Iris pigment epithelial cell (primary cell): ENCODE measurements at regions not wholly inside any gene's neighbourhood (a gene's known extent, or its start where the extent isn't known, plus 50 kb on each side); places are given as distances from the start of the nearest gene placed in this dataset.
"Not testable (repeated sequence)": the region's sequence is repeated elsewhere in the genome, so short reads cannot be mapped to it uniquely, and the experiment has no call there.

Source experiments
- DNase-seq: peaks from one replicate; pipeline ENCODE4 v3.0.0-alpha.2; 2011; ENCODE audit warnings: low read depth

- not testable (repeated sequence) for DNase-seq
These were observed 914.4 kb upstream of the ADAMTS5 start for GRCh38 chr21:27881331-27881730.

GRCh38 chr21:27872411-27872810, 905.5 kb upstream of the ADAMTS5 start:
- DNase-seq, result peak; percentile 30

GRCh38 chr21:27870755-27871154, 903.9 kb upstream of the ADAMTS5 start:
- DNase-seq, result not testable (repeated sequence)

GRCh38 chr21:27860314-27860955, 893.5 kb upstream of the ADAMTS5 start:
- peak; percentile 66 for DNase-seq

- peak; percentile 78 for DNase-seq
These were observed 891.4 kb upstream of the ADAMTS5 start for GRCh38 chr21:27858053-27858825.

- peak; percentile 38 for DNase-seq
These were observed 890.1 kb upstream of the ADAMTS5 start for GRCh38 chr21:27856988-27857387.

GRCh38 chr21:27841084-27841672, 874.3 kb upstream of the ADAMTS5 start:
- DNase-seq, result no peak

GRCh38 chr21:27840262-27840661, 873.4 kb upstream of the ADAMTS5 start:
- DNase-seq, result no peak

GRCh38 chr21:27839512-27840115, 872.7 kb upstream of the ADAMTS5 start:
- DNase-seq, result no peak

- DNase-seq, result no peak
These were observed 871.7 kb upstream of the ADAMTS5 start for GRCh38 chr21:27838573-27838972.

- DNase-seq, result no peak
These were observed 871.0 kb upstream of the ADAMTS5 start for GRCh38 chr21:27837936-27838335.

GRCh38 chr21:27833298-27833697, 866.4 kb upstream of the ADAMTS5 start:
- DNase-seq, result no peak

- DNase-seq, result peak; percentile 84
These were observed 865.1 kb upstream of the ADAMTS5 start for GRCh38 chr21:27831816-27832569.

GRCh38 chr21:27831177-27831576, 864.3 kb upstream of the ADAMTS5 start:
- DNase-seq, result no peak

GRCh38 chr21:27827972-27828371, 861.1 kb upstream of the ADAMTS5 start:
- DNase-seq, result no peak

- DNase-seq, result no peak
These were observed 858.1 kb upstream of the ADAMTS5 start for GRCh38 chr21:27825035-27825434.

GRCh38 chr21:27823652-27824201, 856.8 kb upstream of the ADAMTS5 start:
- peak; percentile 33 for DNase-seq

- DNase-seq, result no peak
These were observed 853.5 kb upstream of the ADAMTS5 start for GRCh38 chr21:27820342-27820741.

- no peak for DNase-seq
These were observed 852.4 kb upstream of the ADAMTS5 start for GRCh38 chr21:27819299-27819698.

GRCh38 chr21:27818847-27819246, 852.0 kb upstream of the ADAMTS5 start:
- peak; percentile 28 for DNase-seq

GRCh38 chr21:27817902-27818623, 851.2 kb upstream of the ADAMTS5 start:
- DNase-seq, result no peak
